Parathyroid adenoma (tissue), 2 donors: ENCODE measurements at regions not wholly inside any gene's neighbourhood (a gene's known extent, or its start where the extent isn't known, plus 50 kb on each side); places are given as distances from the start of the nearest gene placed in this dataset.

Experiments
- H2AFZ ChIP-seq: fragments of 300-600 bp; sonication (generic); one replicate; pipeline ENCODE4 v1.7.0; 2017; ENCODE audit warnings: antibody characterized with exemption, mild to moderate bottlenecking
- H3K27ac ChIP-seq: fragments of 300-600 bp; sonication (generic); one replicate; pipeline ENCODE4 v1.7.0; 2017
- H3K27me3 ChIP-seq: fragments of 300-600 bp; sonication (generic); one replicate; pipeline ENCODE4 v1.7.0; 2017; ENCODE audit warnings: low read length; ENCODE audit not compliant: control insufficient read depth, insufficient read depth
- H3K36me3 ChIP-seq: fragments of 300-600 bp; sonication (generic); one replicate; pipeline ENCODE4 v1.7.0; 2017; ENCODE audit warnings: low read length; ENCODE audit not compliant: control insufficient read depth, insufficient read depth
- H3K4me1 ChIP-seq: fragments of 300-600 bp; sonication (generic); one replicate; pipeline ENCODE4 v1.7.0; 2017; ENCODE audit warnings: control low read depth
- H3K4me2 ChIP-seq: fragments of 300-600 bp; sonication (generic); one replicate; pipeline ENCODE4 v1.7.0; 2017; ENCODE audit warnings: low read length
- H3K4me3 ChIP-seq: fragments of 300-600 bp; sonication (generic); one replicate; pipeline ENCODE4 v1.7.0; 2017; ENCODE audit warnings: low read depth, low read length
- H3K79me2 ChIP-seq: fragments of 300-600 bp; sonication (generic); one replicate; pipeline ENCODE4 v1.7.0; 2017; ENCODE audit warnings: control low read depth
- H3K9ac ChIP-seq: fragments of 300-600 bp; sonication (generic); one replicate; pipeline ENCODE4 v1.7.0; 2017; ENCODE audit warnings: mild to moderate bottlenecking
- H3K9me3 ChIP-seq: fragments of 300-600 bp; sonication (generic); one replicate; pipeline ENCODE4 v1.7.0; 2017; ENCODE audit warnings: low read length; ENCODE audit not compliant: control insufficient read depth
- CTCF ChIP-seq: fragments of 300-600 bp; sonication (generic); IDR thresholded peaks from one replicate; pipeline ENCODE4 v1.7.0; 2017; ENCODE audit warnings: antibody characterized with exemption, mild to moderate bottlenecking
- donor health status: primary hyperparathyroidism.

GRCh38 chr11:130635937-130636630 lies 187.6 kb downstream of the ADAMTS15 start:
- H3K9me3 ChIP-seq: no peaks in the 10 kb centered on the region
- TF ChIP-seq CTCF: no peak
- no peak overlapping the region for H3K9ac ChIP-seq
- H3K79me2 ChIP-seq: no peaks in the 10 kb centered on the region
- no peak overlapping the region for H2AFZ ChIP-seq
- H3K4me1 ChIP-seq: no peaks in the 10 kb centered on the region
- no peak overlapping the region for H3K27ac ChIP-seq
- no peaks in the 10 kb centered on the region for H3K36me3 ChIP-seq
- no peaks in the 10 kb centered on the region for H3K27me3 ChIP-seq
- no peak overlapping the region for H3K4me3 ChIP-seq
- H3K4me2 ChIP-seq: no peak overlapping the region

- Histone ChIP-seq H3K9ac (no peak overlapping the region), H3K9me3 (no peaks in the 10 kb centered on the region)
Measured at GRCh38 chr11:130636722-130637464, 188.4 kb downstream of the ADAMTS15 start.

GRCh38 chr11:130637566-130637965 lies 189.1 kb downstream of the ADAMTS15 start:
- no peaks in the 10 kb centered on the region for H3K9me3 ChIP-seq

More at GRCh38 chr11:130636722-130637464, 188.4 kb downstream of the ADAMTS15 start:
- Histone ChIP-seq H3K4me3 (no peak overlapping the region), H3K4me1 (no peaks in the 10 kb centered on the region), H3K27ac (no peak overlapping the region), H3K79me2 (no peaks in the 10 kb centered on the region), H3K27me3 (no peaks in the 10 kb centered on the region), H2AFZ (no peak overlapping the region), H3K36me3 (no peaks in the 10 kb centered on the region), H3K4me2 (no peak overlapping the region)
- TF ChIP-seq CTCF: no peak

GRCh38 chr11:130638033-130638432 lies 189.6 kb downstream of the ADAMTS15 start:
- Histone ChIP-seq H3K4me1 (no peaks in the 10 kb centered on the region), H3K9ac (no peak overlapping the region), H3K9me3 (no peaks in the 10 kb centered on the region), H2AFZ (no peak overlapping the region), H3K79me2 (no peaks in the 10 kb centered on the region), H3K4me2 (no peak overlapping the region), H3K4me3 (no peak overlapping the region), H3K27me3 (no peaks in the 10 kb centered on the region), H3K36me3 (no peaks in the 10 kb centered on the region), H3K27ac (no peak overlapping the region)
- no peak for TF ChIP-seq CTCF

More at GRCh38 chr11:130637566-130637965, 189.1 kb downstream of the ADAMTS15 start:
- no peak overlapping the region for H3K9ac ChIP-seq
- H2AFZ ChIP-seq: no peak overlapping the region
- no peaks in the 10 kb centered on the region for H3K27me3 ChIP-seq
- H3K4me1 ChIP-seq: no peaks in the 10 kb centered on the region
- no peak overlapping the region for H3K4me2 ChIP-seq
- no peak overlapping the region for H3K27ac ChIP-seq
- H3K36me3 ChIP-seq: no peaks in the 10 kb centered on the region
- no peaks in the 10 kb centered on the region for H3K79me2 ChIP-seq
- no peak for TF ChIP-seq CTCF
- no peak overlapping the region for H3K4me3 ChIP-seq
